H1 (cell line): ENCODE measurements at regions not wholly inside any gene's neighbourhood (a gene's known extent, or its start where the extent isn't known, plus 50 kb on each side); places are given as distances from the start of the nearest gene placed in this dataset. TPM values are rescaled to one million over a fixed set of nuclear protein-coding genes. Genes with fewer than 3 reads are reported as not detected.

Source experiments
- CTCF ChIA-PET: fragments of 300-600 bp; sonication (Branson Sonifier 250); formaldehyde crosslinking; loops from one replicate; lab custom pipeline; 2021; ENCODE audit not compliant: partially characterized antibody; lab: Charles Lee
- POLR2A ChIA-PET: fragments of 300-600 bp; sonication (Branson Sonifier 250); formaldehyde crosslinking; loops from one replicate; lab custom pipeline; 2021; ENCODE audit warnings: inconsistent platforms; ENCODE audit not compliant: partially characterized antibody; lab: Charles Lee
- DNase-seq, 2 experiments: peaks; one replicate each; pipeline versions ENCODE4 v3.0.0 to v3.0.0-alpha.2; 2010 to 2022; ENCODE audit warnings: low spot score in 2 of 2, low read depth in 1 of 2, mixed read lengths in 1 of 2
- FAIRE-seq: peaks from 2 replicates; lab custom pipeline; 2011; peaks lifted over from hg19 to GRCh38; lab: Jason Lieb, UNC
- H2AFZ ChIP-seq: 2 replicates; pipeline ENCODE4 v1.8.1; 2012; ENCODE audit warnings: low read length, inconsistent platforms
- H2AK5ac ChIP-seq: 2 replicates; pipeline ENCODE4 v1.6.1; 2013; ENCODE audit warnings: low read depth, low read length
- H2BK120ac ChIP-seq: replicated peaks from 2 replicates; pipeline ENCODE3; 2013; ENCODE audit warnings: low read depth, low read length, inconsistent platforms
- H2BK12ac ChIP-seq: 2 replicates; pipeline ENCODE4 v1.6.1; 2013; ENCODE audit warnings: low read depth, low read length
- H2BK15ac ChIP-seq: 2 replicates; pipeline ENCODE4 v1.6.1; 2013; ENCODE audit warnings: low read length
- H2BK20ac ChIP-seq: 2 replicates; pipeline ENCODE4 v1.6.1; 2013; ENCODE audit warnings: low read length
- H2BK5ac ChIP-seq: 2 replicates; pipeline ENCODE4 v1.6.1; 2013; ENCODE audit warnings: low read depth, low read length
- H3K14ac ChIP-seq: 2 replicates; pipeline ENCODE4 v1.6.1; 2013; ENCODE audit warnings: inconsistent platforms; ENCODE audit not compliant: insufficient read length
- H3K18ac ChIP-seq: 2 replicates; pipeline ENCODE4 v1.6.1; 2013; ENCODE audit warnings: low read length; ENCODE audit errors: extremely low read depth
- H3K23ac ChIP-seq: 2 replicates; pipeline ENCODE4 v1.6.1; 2013; ENCODE audit warnings: inconsistent platforms; ENCODE audit not compliant: insufficient read length
- H3K23me2 ChIP-seq: 2 replicates; pipeline ENCODE4 v1.6.1; 2013; ENCODE audit warnings: low read depth, low read length
- H3K27ac ChIP-seq: 2 replicates; pipeline ENCODE4 v1.6.1; 2011; ENCODE audit warnings: low read depth, low read length, inconsistent platforms
- H3K27me3 ChIP-seq, 4 experiments: replicated peaks in 1 of 4; 1 replicate in 1 of 4; 2 replicates in 3 of 4; pipeline versions ENCODE4 v1.6.1 to v1.8.1; 2011 to 2013; ENCODE audit warnings: low read length in 3 of 4, mild to moderate bottlenecking in 3 of 4, inconsistent platforms in 2 of 4, mixed read lengths in 2 of 4, moderate library complexity in 1 of 4; ENCODE audit not compliant: control insufficient read depth in 3 of 4, insufficient read depth in 3 of 4; ENCODE audit errors: extremely low read depth in 1 of 4
- H3K36me3 ChIP-seq, 4 experiments: 2 replicates each; pipeline versions ENCODE4 v1.6.1 to v1.8.1; 2011 to 2013; ENCODE audit warnings: mild to moderate bottlenecking in 4 of 4, low read length in 3 of 4, moderate library complexity in 2 of 4, control low read depth in 1 of 4, inconsistent platforms in 1 of 4; ENCODE audit not compliant: insufficient read depth in 4 of 4, control insufficient read depth in 2 of 4
- H3K4ac ChIP-seq: replicated peaks from 2 replicates; pipeline ENCODE3; 2013; ENCODE audit warnings: low read length, low read depth, mixed read lengths, inconsistent platforms; ENCODE audit not compliant: insufficient read length
- H3K4me1 ChIP-seq, 4 experiments: replicated peaks in 1 of 4; 1 replicate in 1 of 4; 2 replicates in 3 of 4; pipeline versions ENCODE4 v1.6.1 to v1.8.1; 2011 to 2013; ENCODE audit warnings: low read length in 3 of 4, inconsistent platforms in 2 of 4, mixed read lengths in 1 of 4; ENCODE audit not compliant: insufficient read depth in 4 of 4, control insufficient read depth in 3 of 4
- H3K4me2 ChIP-seq, 2 experiments: 2 replicates each; pipeline versions ENCODE4 v1.6.1 to v1.8.1; 2011 to 2013; ENCODE audit warnings: low read depth in 2 of 2, low read length in 2 of 2, control low read depth in 1 of 2, inconsistent platforms in 1 of 2, mild to moderate bottlenecking in 1 of 2; ENCODE audit not compliant: insufficient read depth in 1 of 2
- H3K4me3 ChIP-seq, 4 experiments: fragments of 200-600, 300-600 bp in 1 of 4; sonication (generic), shearing (Covaris generic), sonication (Bioruptor Twin) in 1 of 4; 2 replicates each; pipeline versions ENCODE4 v1.5.1 to v1.8.1; 2011 to 2016; ENCODE audit warnings: low read length in 4 of 4, low read depth in 3 of 4, control low read depth in 2 of 4, inconsistent platforms in 2 of 4, mild to moderate bottlenecking in 2 of 4, mixed read lengths in 1 of 4, moderate library complexity in 1 of 4; ENCODE audit not compliant: insufficient read depth in 2 of 4; ENCODE audit errors: extremely low read depth in 1 of 4
- H3K56ac ChIP-seq: replicated peaks from 2 replicates; pipeline ENCODE3; 2013; ENCODE audit warnings: low read depth, mild to moderate bottlenecking, mixed read lengths, low read length, inconsistent platforms; ENCODE audit not compliant: insufficient read length
- H3K79me1 ChIP-seq: 2 replicates; pipeline ENCODE4 v1.6.1; 2013; ENCODE audit warnings: low read depth, low read length, control low read depth
- H3K79me2 ChIP-seq, 2 experiments: 2 replicates each; pipeline versions ENCODE4 v1.6.1 to v1.8.1; 2012 to 2013; ENCODE audit warnings: low read length in 2 of 2, mild to moderate bottlenecking in 2 of 2, inconsistent platforms in 1 of 2; ENCODE audit not compliant: insufficient read depth in 2 of 2, control insufficient read depth in 1 of 2
- H3K9ac ChIP-seq, 4 experiments: replicated peaks in 1 of 4; 1 replicate in 1 of 4; 2 replicates in 3 of 4; pipeline versions ENCODE4 v1.6.1 to v1.8.1; 2011 to 2013; ENCODE audit warnings: low read depth in 3 of 4, low read length in 3 of 4, control low read depth in 2 of 4, mild to moderate bottlenecking in 2 of 4, moderate library complexity in 2 of 4, inconsistent platforms in 1 of 4; ENCODE audit errors: extremely low read depth in 1 of 4
- H3K9me3 ChIP-seq, 2 experiments: 2 replicates each; pipeline versions ENCODE4 v1.6.1 to v1.8.1; 2012 to 2013; ENCODE audit warnings: mild to moderate bottlenecking in 2 of 2, moderate library complexity in 2 of 2, control low read depth in 1 of 2, inconsistent platforms in 1 of 2, low read depth in 1 of 2, low read length in 1 of 2, mixed read lengths in 1 of 2; ENCODE audit not compliant: insufficient read depth in 2 of 2
- H4K20me1 ChIP-seq, 2 experiments: replicated peaks in 1 of 2; 2 replicates each; pipeline versions ENCODE3 to v1.8.1; 2011 to 2013; ENCODE audit warnings: inconsistent platforms in 2 of 2, low read length in 2 of 2, mild to moderate bottlenecking in 1 of 2; ENCODE audit not compliant: insufficient read depth in 2 of 2, control insufficient read depth in 1 of 2
- H4K5ac ChIP-seq: 2 replicates; pipeline ENCODE4 v1.6.1; 2013; ENCODE audit warnings: low read length, low read depth, mixed read lengths, inconsistent platforms; ENCODE audit not compliant: insufficient read length
- H4K8ac ChIP-seq: 2 replicates; pipeline ENCODE4 v1.8.0; 2013; ENCODE audit warnings: mild to moderate bottlenecking, moderate library complexity, low read length, inconsistent platforms; ENCODE audit not compliant: insufficient read depth; ENCODE audit errors: extremely low read depth
- H4K91ac ChIP-seq: replicated peaks from 2 replicates; pipeline ENCODE3; 2013; ENCODE audit warnings: low read length, mixed read lengths, inconsistent platforms; ENCODE audit not compliant: insufficient read length
- RAD21 ChIP-seq, 2 experiments: IDR thresholded peaks in 1 of 2; conservative IDR thresholded peaks in 1 of 2; 2 replicates each; pipeline ENCODE4 v1.6.1; 2011; ENCODE audit warnings: low read depth in 2 of 2, low read length in 2 of 2, improper control_type of control experiment in 1 of 2, inconsistent platforms in 1 of 2, mild to moderate bottlenecking in 1 of 2, moderate library complexity in 1 of 2
- small RNA-seq: library from polyadenylated mRNA; stranded (forward); fragments of <200 nt; extraction: miRNeasy Mini kit (QIAGEN cat#:217004); gene quantifications from one replicate; pipeline ENCODE3, GENCODE V24; 2013; ENCODE audit not compliant: insufficient read depth

- Histone ChIP-seq H4K8ac (no peak overlapping the region), H3K23me2 (no peaks in the 10 kb centered on the region), H4K20me1 (no peaks in the 10 kb centered on the region), H2BK20ac (no peak overlapping the region), H2BK120ac (no peak overlapping the region), H3K4me3 (no peak overlapping the region), H3K23ac (no peak overlapping the region), H3K4ac (no peak overlapping the region), H3K79me2 (no peaks in the 10 kb centered on the region), H3K4me2 (no peak overlapping the region), H3K4me1 (no peaks in the 10 kb centered on the region), H3K36me3 (no peaks in the 10 kb centered on the region), H4K91ac (no peak overlapping the region), H3K14ac (no peak overlapping the region), H3K9me3 (no peaks in the 10 kb centered on the region), H2BK12ac (no peak overlapping the region), H3K27me3 (no peaks in the 10 kb centered on the region), H3K27ac (no peak overlapping the region), H2AFZ (no peak overlapping the region), H4K5ac (no peak overlapping the region), H3K9ac (no peak overlapping the region), H3K56ac (no peak overlapping the region), H2BK15ac (no peak overlapping the region), H2AK5ac (no peak overlapping the region), H3K18ac (no peak overlapping the region), H3K79me1 (no peaks in the 10 kb centered on the region), H2BK5ac (no peak overlapping the region)
- CTCF ChIA-PET: no interaction called here
- no peak for TF ChIP-seq RAD21 (IDR thresholded peaks at IDR 0.05 in 1 of 2, conservative IDR thresholded peaks at IDR 0.05 in 1 of 2; ENCODE audit: low read depth in 2 of 2, low read length in 2 of 2)
- POLR2A ChIA-PET: no interaction called here
- FAIRE-seq (no peak), DNase-seq (no peak)
These were observed 55.5 kb upstream of the SLC25A13 start for GRCh38 chr7:96377399-96377798.

Small RNA genes lying in the stretch of these regions (small RNA-seq; reads per million reads assigned to genes)
- not detected for gene RNU7-188P
